Cardiac muscle cell (in vitro differentiated cells and primary cell): ENCODE measurements at regions not wholly inside any gene's neighbourhood (a gene's known extent, or its start where the extent isn't known, plus 50 kb on each side); places are given as distances from the start of the nearest gene placed in this dataset.

Experiments used
- DNase-seq, 2 donors: peaks; one replicate each; pipeline versions ENCODE4 v3.0.0 to v3.0.0-alpha.2; 2010 to 2017; ENCODE audit warnings: low read depth in 1 of 2, low spot score in 1 of 2
- H3K27ac ChIP-seq: fragments of 200-600 bp; sonication (generic); 2 replicates; pipeline ENCODE4 v1.5.1; 2016
- H3K27me3 ChIP-seq: fragments of 200-600 bp; sonication (generic); 2 replicates; pipeline ENCODE4 v1.6.0; 2016; ENCODE audit warnings: control low read depth
- H3K36me3 ChIP-seq: fragments of 200-600 bp; sonication (generic); 2 replicates; pipeline ENCODE4 v1.5.1; 2016; ENCODE audit warnings: control low read depth
- H3K4me1 ChIP-seq: fragments of 200-600 bp; sonication (generic); 2 replicates; pipeline ENCODE4 v1.8.1; 2017; ENCODE audit warnings: low read depth, mild to moderate bottlenecking, mixed run types
- H3K4me3 ChIP-seq: fragments of 200-600 bp; sonication (generic); 2 replicates; pipeline ENCODE4 v1.5.1; 2016; ENCODE audit warnings: mild to moderate bottlenecking
- H3K9me3 ChIP-seq: fragments of 200-600 bp; sonication (generic); 2 replicates; pipeline ENCODE4 v1.5.1; 2017; ENCODE audit warnings: low read depth, mild to moderate bottlenecking, control low read depth
- CTCF ChIP-seq: IDR thresholded peaks from 2 replicates; pipeline ENCODE4 v1.5.1; 2012; ENCODE audit warnings: low read depth, mild to moderate bottlenecking, low read length

GRCh38 chr7:130912082-130912861 lies 178.3 kb upstream of the KLF14 start:
- H3K4me3 ChIP-seq = no peak overlapping the region
- no peaks in the 10 kb centered on the region for H3K27me3 ChIP-seq
- H3K9me3 ChIP-seq = no peaks in the 10 kb centered on the region
- peak in 1 of 2 donors; percentile 82 for DNase-seq
- no peak overlapping the region for H3K27ac ChIP-seq
- H3K4me1 ChIP-seq = no peaks in the 10 kb centered on the region
- no peak for TF ChIP-seq CTCF
- no peaks in the 10 kb centered on the region for H3K36me3 ChIP-seq

GRCh38 chr7:130912862-130913638 lies 179.0 kb upstream of the KLF14 start:
- Histone ChIP-seq H3K36me3 (no peaks in the 10 kb centered on the region), H3K4me1 (no peaks in the 10 kb centered on the region), H3K4me3 (no peak overlapping the region), H3K27ac (no peak overlapping the region), H3K9me3 (no peaks in the 10 kb centered on the region), H3K27me3 (no peaks in the 10 kb centered on the region)
- DNase-seq = peak in 1 of 2 donors; percentile 96
- no peak for TF ChIP-seq CTCF

- Histone ChIP-seq H3K4me1 (no peaks in the 10 kb centered on the region), H3K4me3 (no peak overlapping the region), H3K27ac (no peak overlapping the region), H3K36me3 (no peaks in the 10 kb centered on the region), H3K27me3 (no peaks in the 10 kb centered on the region), H3K9me3 (no peaks in the 10 kb centered on the region)
- no peak for DNase-seq
- TF ChIP-seq CTCF = no peak
Measured at GRCh38 chr7:130913639-130914553, 179.9 kb upstream of the KLF14 start.

- Histone ChIP-seq H3K36me3 (no peaks in the 10 kb centered on the region), H3K27ac (no peak overlapping the region), H3K9me3 (no peaks in the 10 kb centered on the region), H3K4me1 (no peaks in the 10 kb centered on the region), H3K27me3 (no peaks in the 10 kb centered on the region), H3K4me3 (no peak overlapping the region)
- no peak for DNase-seq
- TF ChIP-seq CTCF = no peak
Measured at GRCh38 chr7:130914554-130915294, 180.7 kb upstream of the KLF14 start.

- no peak for TF ChIP-seq CTCF
- no peak overlapping the region for H3K27ac ChIP-seq
Measured at GRCh38 chr7:130917669-130918128, 183.7 kb upstream of the KLF14 start.

More at GRCh38 chr7:130917669-130918128, 183.7 kb upstream of the KLF14 start:
- H3K27me3 ChIP-seq = no peaks in the 10 kb centered on the region
- no peak for DNase-seq
- no peaks in the 10 kb centered on the region for H3K36me3 ChIP-seq
- no peak overlapping the region for H3K4me3 ChIP-seq
- H3K9me3 ChIP-seq = no peaks in the 10 kb centered on the region
- no peaks in the 10 kb centered on the region for H3K4me1 ChIP-seq
